Transverse colon (tissue), 4 donors: ENCODE measurements at regions not wholly inside any gene's neighbourhood (a gene's known extent, or its start where the extent isn't known, plus 50 kb on each side); places are given as distances from the start of the nearest gene placed in this dataset.
A peak's percentile ranks its signal among the peaks of the same experiment; 100 is the strongest.

Experiments used
- DNase-seq: peaks from one replicate; pipeline ENCODE4 v3.0.0-alpha.2; 2019
- H3K27ac ChIP-seq, 4 donors: fragments of 200-600 bp; sonication (generic); 2 replicates each; pipeline ENCODE4 v1.5.1; 2016 to 2018; ENCODE audit warnings: inconsistent platforms in 4 of 4
- H3K27me3 ChIP-seq: fragments of 200-600 bp; sonication (generic); 2 replicates; pipeline ENCODE4 v1.5.1; 2017; ENCODE audit warnings: inconsistent platforms
- H3K36me3 ChIP-seq, 4 donors: fragments of 200-600 bp; sonication (generic); 2 replicates each; pipeline ENCODE4 v1.5.1; 2017 to 2019; ENCODE audit warnings: inconsistent platforms in 4 of 4
- H3K4me1 ChIP-seq, 4 donors: fragments of 200-600 bp; sonication (generic); 2 replicates each; pipeline ENCODE4 v1.5.1; 2017 to 2020; ENCODE audit warnings: inconsistent platforms in 4 of 4
- H3K4me3 ChIP-seq, 4 donors: fragments of 200-600 bp; sonication (generic); 1 replicate in 1 of 4; 2 replicates in 3 of 4; pipeline versions ENCODE4 v1.5.1 to v1.6.1; 2017 to 2019; ENCODE audit warnings: inconsistent platforms in 4 of 4
- H3K9me3 ChIP-seq, 2 donors: fragments of 200-600 bp; sonication (generic); 2 replicates each; pipeline ENCODE4 v1.5.1; 2017 to 2019; ENCODE audit warnings: inconsistent platforms in 2 of 2
- CTCF ChIP-seq, 5 experiments: fragments of 200-600 bp in 3 of 5; fragments of 450-650 bp in 2 of 5; sonication (generic) in 3 of 5; IDR thresholded peaks; 1 replicate in 2 of 5; 2 replicates in 3 of 5; pipeline ENCODE4 v1.5.1; 2016 to 2017; ENCODE audit warnings: antibody characterized with exemption in 5 of 5, inconsistent platforms in 3 of 5, mild to moderate bottlenecking in 2 of 5, moderate library complexity in 1 of 5
- EP300 ChIP-seq: sonication (generic); formaldehyde crosslinking; IDR thresholded peaks from one replicate; pipeline ENCODE4 v1.6.1; 2017; ENCODE audit warnings: antibody characterized with exemption, low read depth
- POLR2A ChIP-seq: fragments of 450-650 bp; IDR thresholded peaks from one replicate; pipeline ENCODE4 v1.6.1; 2016; ENCODE audit warnings: antibody characterized with exemption, mild to moderate bottlenecking, moderate library complexity
- POLR2AphosphoS5 ChIP-seq, 3 donors: sonication (generic); formaldehyde crosslinking; IDR thresholded peaks; one replicate each; pipeline ENCODE4 v1.6.1; 2016; ENCODE audit warnings: antibody characterized with exemption in 3 of 3
- WGBS, 2 donors: methylation state at CpG; one replicate each; pipeline ENCODE4 v1.1.5; 2018; ENCODE audit warnings: low coverage in 1 of 2; 5-methylcytosine and 5-hydroxymethylcytosine counted together
- in situ Hi-C, 4 donors: fragments of 200-750 bp; cut with MboI; loops; one replicate each; pipeline versions ENCODE4 v1.15.0 to v1.15.1; 2017; ENCODE audit warnings: low sequenced_read_pairs in 3 of 4, low pct_ligation_motif_present in 1 of 4, low pct_unique_long_range_greater_than_20kb in 1 of 4
- intact Hi-C: fragments of 100-400 bp; cut with DNase I; formaldehyde crosslinking; loops from one replicate; pipeline ENCODE4 v1.15.1; 2023; ENCODE audit warnings: low total_unique reads

GRCh38 chr12:4086481-4086880 lies 187.1 kb upstream of the CCND2 start:
- no peak for DNase-seq
- intact Hi-C loops (no loop called here), in situ Hi-C loops (no loop called here)
- H3K9me3 ChIP-seq = no peaks in the 10 kb centered on the region
- no peaks in the 10 kb centered on the region for H3K4me1 ChIP-seq
- H3K27me3 ChIP-seq = no peaks in the 10 kb centered on the region
- no peak overlapping the region for H3K4me3 ChIP-seq
- no peak overlapping the region for H3K27ac ChIP-seq
- TF ChIP-seq POLR2AphosphoS5 (IDR thresholded peaks at IDR 0.05) = no peak
- 33 to 50% methylated on average over 1 of the region's 1 CpG for WGBS, 2 donors
- no peaks in the 10 kb centered on the region for H3K36me3 ChIP-seq

DNA sequence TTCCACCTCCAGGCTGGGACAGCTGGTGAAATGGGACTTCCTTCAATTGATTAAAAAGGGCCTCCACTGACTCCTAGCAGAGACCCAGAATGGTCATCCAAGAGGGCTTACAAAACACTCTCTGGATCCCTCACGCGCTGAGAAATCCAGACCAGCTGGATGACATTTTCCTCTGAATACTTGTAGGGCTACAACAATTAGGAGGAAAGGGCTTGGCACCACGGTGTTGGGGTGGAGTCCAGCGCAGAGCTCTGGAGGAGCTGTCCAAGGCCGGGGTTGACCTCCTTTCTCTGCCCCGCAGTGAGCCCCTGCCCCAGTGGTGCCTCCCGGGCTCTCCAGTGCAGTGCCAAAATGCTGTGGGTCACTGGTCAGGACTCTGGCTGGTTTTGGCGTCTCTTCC lies 189.0 kb upstream of the CCND2 start:
- H3K4me1 ChIP-seq = no peaks in the 10 kb centered on the region
- in situ Hi-C loops = no loop called here
- H3K27ac ChIP-seq = no peak overlapping the region
- no peaks in the 10 kb centered on the region for H3K9me3 ChIP-seq
- intact Hi-C loops = no loop called here
- WGBS, 2 donors = 73% methylated on average over 8 of the region's 8 CpGs; no CpG with 5 or more reads in 1 of the 2 donors
- no peak overlapping the region for H3K4me3 ChIP-seq
- H3K36me3 ChIP-seq = no peaks in the 10 kb centered on the region
- DNase-seq = no peak
- TF ChIP-seq EP300 = no peak
- TF ChIP-seq POLR2AphosphoS5 (IDR thresholded peaks at IDR 0.05) = no peak
- no peak for TF ChIP-seq POLR2A
- TF ChIP-seq CTCF (IDR thresholded peaks at IDR 0.05) = no peak
- H3K27me3 ChIP-seq = no peaks in the 10 kb centered on the region

DNA sequence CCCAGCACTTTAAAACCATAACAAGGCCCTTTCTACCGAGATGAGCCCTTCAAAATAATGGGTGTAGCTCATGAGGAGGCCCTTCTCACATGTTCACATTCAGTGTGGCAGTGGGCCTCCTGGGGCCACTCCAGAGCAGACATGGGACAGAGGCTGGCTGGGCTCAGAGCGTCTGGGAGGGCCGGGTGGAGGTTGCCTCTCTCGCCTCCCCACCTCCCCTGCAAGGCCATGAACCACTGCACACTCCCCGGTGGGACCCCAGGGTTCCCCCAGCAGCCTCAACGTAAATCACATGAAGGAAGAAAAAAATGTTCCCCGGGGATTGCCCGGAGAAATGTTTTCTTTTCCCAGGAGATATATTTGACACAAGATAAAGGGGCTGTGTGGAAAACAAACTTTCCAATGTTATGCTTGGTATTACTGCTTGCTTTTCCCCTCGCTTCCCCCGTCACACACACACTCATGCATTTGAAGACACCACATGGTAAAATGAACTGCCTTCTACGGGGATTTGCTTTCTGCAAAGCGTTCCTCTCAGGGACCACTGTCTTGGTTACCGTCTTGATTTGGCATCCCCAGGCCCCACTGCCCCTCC lies 190.7 kb upstream of the CCND2 start:
- DNase-seq = no peak
- H3K4me3 ChIP-seq = no peak overlapping the region
- H3K4me1 ChIP-seq = no peaks in the 10 kb centered on the region
- no peaks in the 10 kb centered on the region for H3K27me3 ChIP-seq
- 59 to 76% methylated on average over 5 to 13 of the region's 13 CpGs for WGBS, 2 donors
- TF ChIP-seq CTCF (IDR thresholded peaks at IDR 0.05) (no peak), EP300 (no peak), POLR2A (no peak), POLR2AphosphoS5 (IDR thresholded peaks at IDR 0.05) (no peak)
- intact Hi-C loops (no loop called here), in situ Hi-C loops (no loop called here)
- H3K9me3 ChIP-seq = no peaks in the 10 kb centered on the region
- H3K36me3 ChIP-seq = no peaks in the 10 kb centered on the region
- no peak overlapping the region for H3K27ac ChIP-seq

- Histone ChIP-seq H3K4me1 (no peaks in the 10 kb centered on the region), H3K27me3 (no peaks in the 10 kb centered on the region), H3K27ac (no peak overlapping the region), H3K4me3 (no peak overlapping the region), H3K36me3 (no peaks in the 10 kb centered on the region), H3K9me3 (no peaks in the 10 kb centered on the region)
- WGBS, 2 donors = 60 to 88% methylated on average over 1 of the region's 1 CpG
- no peak for TF ChIP-seq CTCF (IDR thresholded peaks at IDR 0.05)
- TF ChIP-seq POLR2AphosphoS5 (IDR thresholded peaks at IDR 0.05) = no peak
- TF ChIP-seq POLR2A = no peak
- TF ChIP-seq EP300 = no peak
- in situ Hi-C loops = no loop called here
- intact Hi-C loops = no loop called here
- DNase-seq = peak; percentile 29
These were observed 193.3 kb upstream of the CCND2 start for GRCh38 chr12:4080213-4080612.

GRCh38 chr12:4074129-4074528 lies 199.4 kb upstream of the CCND2 start:
- Histone ChIP-seq H3K36me3 (no peaks in the 10 kb centered on the region), H3K9me3 (no peaks in the 10 kb centered on the region), H3K27ac (no peak overlapping the region), H3K4me1 (no peaks in the 10 kb centered on the region), H3K27me3 (no peaks in the 10 kb centered on the region), H3K4me3 (no peak overlapping the region)
- in situ Hi-C loops (no loop called here), intact Hi-C loops (no loop called here)
- TF ChIP-seq CTCF (IDR thresholded peaks at IDR 0.05) = no peak
- no peak for TF ChIP-seq POLR2A
- no peak for TF ChIP-seq POLR2AphosphoS5 (IDR thresholded peaks at IDR 0.05)
- TF ChIP-seq EP300 = no peak
- 81 to 85% methylated on average over 4 of the region's 4 CpGs for WGBS, 2 donors
- DNase-seq = no peak
